CD14-positive monocyte (primary cell): ENCODE measurements at regions not wholly inside any gene's neighbourhood (a gene's known extent, or its start where the extent isn't known, plus 50 kb on each side); places are given as distances from the start of the nearest gene placed in this dataset.

Experiments
- DNase-seq, 3 donors: peaks; one replicate each; pipeline ENCODE4 v3.0.0-alpha.2; 2011 to 2022
- H2AFZ ChIP-seq: 2 replicates; pipeline ENCODE4 v1.6.0; 2012; ENCODE audit warnings: mild to moderate bottlenecking, low read depth, low read length, inconsistent platforms; ENCODE audit not compliant: insufficient read depth, poor library complexity, severe bottlenecking
- H3K27ac ChIP-seq, 2 donors: 1 replicate in 1 of 2; 2 replicates in 1 of 2; pipeline ENCODE4 v1.5.1; 2012 to 2013; ENCODE audit warnings: low read length in 2 of 2, control low read depth in 1 of 2, inconsistent platforms in 1 of 2, low read depth in 1 of 2, mild to moderate bottlenecking in 1 of 2
- H3K27me3 ChIP-seq, 2 donors: one replicate each; pipeline versions ENCODE4 v1.6.0 to v1.6.1; 2011 to 2013; ENCODE audit warnings: low read length in 2 of 2; ENCODE audit not compliant: control insufficient read depth in 2 of 2, insufficient read depth in 2 of 2
- H3K36me3 ChIP-seq, 2 donors: replicated peaks in 1 of 2; 1 replicate in 1 of 2; 2 replicates in 1 of 2; pipeline versions ENCODE4 v1.5.1 to v1.6.1; 2012 to 2013; ENCODE audit warnings: low read length in 2 of 2, control low read depth in 1 of 2, inconsistent platforms in 1 of 2, mild to moderate bottlenecking in 1 of 2; ENCODE audit not compliant: insufficient read depth in 2 of 2, control insufficient read depth in 1 of 2
- H3K4me1 ChIP-seq, 2 donors: 1 replicate in 1 of 2; 2 replicates in 1 of 2; pipeline versions ENCODE4 v1.5.1 to v1.6.1; 2012 to 2013; ENCODE audit warnings: low read length in 2 of 2, control low read depth in 1 of 2, inconsistent platforms in 1 of 2, mild to moderate bottlenecking in 1 of 2, moderate library complexity in 1 of 2; ENCODE audit not compliant: insufficient read depth in 2 of 2, control insufficient read depth in 1 of 2
- H3K4me2 ChIP-seq: replicated peaks from 2 replicates; pipeline ENCODE3; 2012; ENCODE audit warnings: low read length, moderate library complexity, mild to moderate bottlenecking; ENCODE audit not compliant: poor library complexity, severe bottlenecking; ENCODE audit errors: extremely low read depth
- H3K4me3 ChIP-seq, 3 experiments: fragments of 200-600 bp in 1 of 3; sonication (generic) in 1 of 3; replicated peaks in 1 of 3; 1 replicate in 2 of 3; 2 replicates in 1 of 3; pipeline ENCODE4 v1.5.1; 2011 to 2013; ENCODE audit warnings: low read length in 3 of 3, mild to moderate bottlenecking in 3 of 3, control low read depth in 2 of 3, low read depth in 2 of 3, inconsistent platforms in 1 of 3, moderate library complexity in 1 of 3
- H3K79me2 ChIP-seq: 2 replicates; pipeline ENCODE4 v1.6.0; 2012; ENCODE audit warnings: mild to moderate bottlenecking, control low read depth, inconsistent platforms, low read length, moderate library complexity; ENCODE audit not compliant: insufficient read depth
- H3K9ac ChIP-seq: 2 replicates; pipeline ENCODE4 v1.6.0; 2017; ENCODE audit warnings: low read length, mild to moderate bottlenecking; ENCODE audit not compliant: insufficient read depth, poor library complexity, severe bottlenecking
- H3K9me3 ChIP-seq, 2 donors: replicated peaks in 1 of 2; 1 replicate in 1 of 2; 2 replicates in 1 of 2; pipeline versions ENCODE4 v1.5.1 to v1.6.1; 2012 to 2013; ENCODE audit warnings: low read length in 2 of 2, control low read depth in 1 of 2; ENCODE audit not compliant: control insufficient read depth in 1 of 2, insufficient read depth in 1 of 2
- H4K20me1 ChIP-seq: 2 replicates; pipeline ENCODE4 v1.6.0; 2012; ENCODE audit warnings: mild to moderate bottlenecking, low read length, control low read depth, moderate library complexity; ENCODE audit not compliant: insufficient read depth
- H3K27ac Mint-ChIP-seq, 7 donors: one replicate each; pipeline ENCODE4 v1.8.0; 2020; ENCODE audit warnings: mild to moderate bottlenecking in 7 of 7, mixed read lengths in 7 of 7, moderate library complexity in 6 of 7, inconsistent platforms in 2 of 7
- H3K27me3 Mint-ChIP-seq, 3 donors: one replicate each; pipeline ENCODE4 v1.8.0; 2021 to 2022; ENCODE audit warnings: low read depth in 3 of 3, mild to moderate bottlenecking in 3 of 3, mixed read lengths in 3 of 3, moderate library complexity in 3 of 3, inconsistent platforms in 1 of 3
- H3K36me3 Mint-ChIP-seq, 2 donors: one replicate each; pipeline ENCODE4 v1.8.0; 2020; ENCODE audit warnings: mixed read lengths in 2 of 2, inconsistent platforms in 1 of 2, mild to moderate bottlenecking in 1 of 2
- H3K4me1 Mint-ChIP-seq: one replicate; pipeline ENCODE4 v1.8.0; 2020; ENCODE audit warnings: mild to moderate bottlenecking, mixed read lengths
- H3K4me3 Mint-ChIP-seq, 2 donors: one replicate each; pipeline ENCODE4 v1.8.0; 2020; ENCODE audit warnings: mild to moderate bottlenecking in 2 of 2, mixed read lengths in 2 of 2, moderate library complexity in 1 of 2
- H3K9me3 Mint-ChIP-seq, 7 donors: one replicate each; pipeline ENCODE4 v1.8.0; 2020 to 2022; ENCODE audit warnings: mixed read lengths in 7 of 7, mild to moderate bottlenecking in 6 of 7, moderate library complexity in 6 of 7, inconsistent platforms in 2 of 7
- WGBS: methylation state at CpG from one replicate; pipeline ENCODE4 v1.1.5; 2013; ENCODE audit warnings: missing lambda C conversion rate; ENCODE audit not compliant: insufficient coverage; 5-methylcytosine and 5-hydroxymethylcytosine counted together
- intact Hi-C, 2 donors: fragments of 100-400 bp; cut with micrococcal nuclease; formaldehyde crosslinking; loops; one replicate each; pipeline versions ENCODE4 v1.15.0 to v1.15.1; 2023
- TF ChIP-seq, protein P1 (sequence below): fragments of 200-600 bp; IDR thresholded peaks from one replicate; pipeline ENCODE4 v1.8.0; 2022; ENCODE audit warnings: antibody characterized with exemption, mild to moderate bottlenecking

GRCh38 chr2:176960061-176960460, 252.5 kb upstream of the HNRNPA3 start:
- Mint-ChIP-seq H3K27ac (no peak overlapping the region), H3K4me3 (no peak overlapping the region), H3K4me1 (peaks cover 19% of the 10 kb centered on the region), H3K27me3 (peaks cover 0 to 1% (median 0%) of the 10 kb centered on the region in 3 donors), H3K9me3 (no peaks in the 10 kb centered on the region), H3K36me3 (no peaks in the 10 kb centered on the region)
- H3K9ac ChIP-seq: no peak overlapping the region
- no peaks in the 10 kb centered on the region for H3K36me3 ChIP-seq
- WGBS: no CpG with 5 or more reads among the region's 2 CpGs
- H3K4me2 ChIP-seq: no peak overlapping the region
- no peaks in the 10 kb centered on the region for H3K79me2 ChIP-seq
- no peak overlapping the region for H2AFZ ChIP-seq
- H3K9me3 ChIP-seq: no peaks in the 10 kb centered on the region
- H4K20me1 ChIP-seq: no peaks in the 10 kb centered on the region
- no peaks in the 10 kb centered on the region for H3K27me3 ChIP-seq
- H3K4me3 ChIP-seq: no peak overlapping the region
- H3K4me1 ChIP-seq: peaks cover 18 to 20% of the 10 kb centered on the region in 2 donors
- intact Hi-C loops: no loop called here
- TF ChIP-seq, protein P1, sequence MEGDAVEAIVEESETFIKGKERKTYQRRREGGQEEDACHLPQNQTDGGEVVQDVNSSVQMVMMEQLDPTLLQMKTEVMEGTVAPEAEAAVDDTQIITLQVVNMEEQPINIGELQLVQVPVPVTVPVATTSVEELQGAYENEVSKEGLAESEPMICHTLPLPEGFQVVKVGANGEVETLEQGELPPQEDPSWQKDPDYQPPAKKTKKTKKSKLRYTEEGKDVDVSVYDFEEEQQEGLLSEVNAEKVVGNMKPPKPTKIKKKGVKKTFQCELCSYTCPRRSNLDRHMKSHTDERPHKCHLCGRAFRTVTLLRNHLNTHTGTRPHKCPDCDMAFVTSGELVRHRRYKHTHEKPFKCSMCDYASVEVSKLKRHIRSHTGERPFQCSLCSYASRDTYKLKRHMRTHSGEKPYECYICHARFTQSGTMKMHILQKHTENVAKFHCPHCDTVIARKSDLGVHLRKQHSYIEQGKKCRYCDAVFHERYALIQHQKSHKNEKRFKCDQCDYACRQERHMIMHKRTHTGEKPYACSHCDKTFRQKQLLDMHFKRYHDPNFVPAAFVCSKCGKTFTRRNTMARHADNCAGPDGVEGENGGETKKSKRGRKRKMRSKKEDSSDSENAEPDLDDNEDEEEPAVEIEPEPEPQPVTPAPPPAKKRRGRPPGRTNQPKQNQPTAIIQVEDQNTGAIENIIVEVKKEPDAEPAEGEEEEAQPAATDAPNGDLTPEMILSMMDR: no peak
- DNase-seq: no peak
- H3K27ac ChIP-seq: no peak overlapping the region

DNA sequence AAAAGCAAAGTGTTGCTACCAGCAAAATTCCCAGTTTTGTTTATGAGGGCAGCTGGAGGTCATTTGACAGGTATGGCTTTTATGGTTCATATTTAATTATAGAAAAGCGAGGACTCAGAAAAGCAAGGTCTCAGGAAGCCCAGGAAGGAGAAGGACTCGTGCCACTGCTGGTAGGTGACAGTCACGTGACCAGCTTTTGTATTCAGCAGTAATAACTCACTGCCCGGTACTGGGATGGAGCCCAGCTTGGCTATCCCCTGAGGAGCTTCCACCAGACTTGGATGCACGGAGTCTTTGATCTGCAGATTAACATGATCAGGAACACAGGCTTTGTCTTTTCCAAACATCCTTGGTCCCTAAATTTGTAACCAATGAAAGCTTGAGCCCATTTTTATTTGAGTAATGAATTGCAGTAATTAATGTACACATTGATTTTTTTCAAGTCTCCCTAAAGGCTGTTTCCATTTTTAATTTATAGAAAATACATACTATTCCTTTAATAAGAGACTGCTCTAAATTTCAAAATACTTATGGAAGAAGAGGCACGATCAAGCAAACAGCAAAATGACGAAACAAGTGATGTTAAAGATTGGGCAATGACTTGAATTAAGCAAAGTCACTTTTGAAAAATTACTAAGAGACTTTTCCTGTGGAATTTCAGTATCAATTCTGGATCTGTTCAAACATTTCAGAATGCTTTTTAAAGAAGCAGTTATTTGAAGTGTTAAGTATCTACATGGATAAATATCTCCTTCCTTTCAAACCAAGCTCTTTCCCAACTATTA, 251.7 kb upstream of the HNRNPA3 start:
- Mint-ChIP-seq H3K36me3 (no peaks in the 10 kb centered on the region), H3K27me3 (peaks cover 0 to 1% (median 0%) of the 10 kb centered on the region in 3 donors), H3K27ac (peak overlapping the region in 6 of 7 donors; percentile 27 to 70 (median 36)), H3K9me3 (no peaks in the 10 kb centered on the region), H3K4me1 (peaks cover 15% of the 10 kb centered on the region), H3K4me3 (peak overlapping the region in 1 of 2 donors; percentile 32)
- no peak overlapping the region for H3K9ac ChIP-seq
- peaks cover 13 to 15% of the 10 kb centered on the region in 2 donors for H3K4me1 ChIP-seq
- H2AFZ ChIP-seq: peak overlapping the region; percentile 45
- peak; percentile 29 to 67 (median 64) for DNase-seq
- H3K4me3 ChIP-seq: peak overlapping the region in 1 of 3 experiments; percentile 12
- H3K27me3 ChIP-seq: no peaks in the 10 kb centered on the region
- no peaks in the 10 kb centered on the region for H3K9me3 ChIP-seq
- H4K20me1 ChIP-seq: no peaks in the 10 kb centered on the region
- H3K27ac ChIP-seq: peak overlapping the region in 1 of 2 donors; percentile 4
- intact Hi-C loops: no loop called here
- TF ChIP-seq, protein P1: no peak
- peak overlapping the region; percentile 24 for H3K4me2 ChIP-seq
- no peaks in the 10 kb centered on the region for H3K79me2 ChIP-seq
- no peaks in the 10 kb centered on the region for H3K36me3 ChIP-seq
- 56% methylated on average over 3 of the region's 7 CpGs for WGBS
